SKM-1 (cell line): ENCODE measurements at regions not wholly inside any gene's neighbourhood (a gene's known extent, or its start where the extent isn't known, plus 50 kb on each side); places are given as distances from the start of the nearest gene placed in this dataset.

Experiments
- DNase-seq: peaks from one replicate; lab custom pipeline; 2025; ENCODE audit not compliant: unreplicated experiment; lab: John Stamatoyannopoulos, UW

DNA sequence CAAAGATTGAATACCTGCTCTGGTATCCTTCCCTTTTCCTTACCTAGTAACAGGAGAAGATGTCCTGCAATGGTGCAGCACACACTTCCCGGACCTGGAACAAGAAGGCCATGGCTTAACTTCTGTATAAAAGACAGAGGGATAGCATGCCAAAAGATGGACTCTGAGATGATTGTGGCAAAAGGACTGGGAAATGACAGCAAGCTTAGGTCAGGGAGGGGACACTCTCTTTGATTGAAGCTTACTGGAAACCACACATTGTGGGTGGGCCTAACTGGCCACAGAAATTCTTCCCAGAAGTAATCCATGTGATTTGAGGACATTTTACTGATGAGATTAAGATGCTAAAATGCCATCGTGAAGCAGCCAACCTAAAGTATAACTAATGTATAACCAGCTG lies 71.0 kb upstream of the OTUD4 start:
- no peak for DNase-seq

- no peak for DNase-seq
Observed at GRCh38 chr4:145248971-145249370, 68.6 kb upstream of the OTUD4 start.

DNA sequence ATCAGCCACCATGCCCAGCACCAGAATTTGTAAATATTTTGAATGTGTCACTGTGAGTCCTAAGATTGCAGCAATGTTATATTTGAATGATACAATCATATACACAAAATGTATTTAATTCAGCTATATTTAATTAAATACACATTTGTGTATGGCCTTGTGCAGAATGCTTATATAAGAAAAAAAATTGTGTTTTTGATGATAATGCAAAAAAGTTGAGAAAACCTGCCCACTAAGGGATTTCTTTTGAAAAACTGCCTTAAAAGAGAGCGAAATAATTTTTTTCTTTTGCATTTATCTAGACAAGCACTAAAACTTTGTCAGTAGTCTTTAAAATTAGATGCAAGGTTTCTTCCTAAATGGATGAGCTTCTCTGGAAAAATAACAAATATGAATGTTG lies 68.1 kb upstream of the OTUD4 start:
- no peak for DNase-seq

DNA sequence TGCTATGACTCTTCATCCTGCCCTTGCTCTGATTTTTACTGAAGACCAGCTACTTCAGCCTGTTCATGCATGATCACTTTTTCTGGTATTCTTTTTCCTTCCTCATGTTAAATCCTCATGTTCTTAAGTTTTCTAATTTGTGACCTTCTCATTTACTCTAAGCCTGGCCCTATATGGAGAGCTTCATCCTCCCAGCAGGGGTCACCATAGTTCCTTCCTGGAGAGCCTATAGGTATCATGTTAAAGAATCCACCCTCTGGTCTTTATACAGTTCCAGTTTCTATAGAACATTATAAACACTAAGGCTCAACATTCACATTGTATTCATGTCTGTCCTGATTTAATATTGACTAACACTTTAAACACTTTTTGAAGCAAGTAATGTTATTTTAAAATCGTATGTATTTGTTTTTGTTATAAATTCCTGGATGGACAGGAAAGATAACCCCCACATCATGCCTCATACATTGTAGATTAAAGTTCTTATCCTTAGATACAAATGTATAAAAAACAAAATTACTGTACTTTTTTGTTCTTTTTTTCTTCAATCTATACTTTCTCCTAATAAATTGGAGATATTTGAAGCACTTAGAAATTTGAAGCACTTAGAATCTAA lies 53.8 kb upstream of the OTUD4 start:
- DNase-seq = peak; percentile 73

- no peak for DNase-seq
Observed at GRCh38 chr4:145231906-145232700, 51.7 kb upstream of the OTUD4 start.

GRCh38 chr4:145230726-145231125 lies 50.3 kb upstream of the OTUD4 start:
- no peak for DNase-seq
